Breast epithelium (tissue), 3 donors: ENCODE measurements at regions not wholly inside any gene's neighbourhood (a gene's known extent, or its start where the extent isn't known, plus 50 kb on each side); places are given as distances from the start of the nearest gene placed in this dataset.

ENCODE experiments used
- CTCF ChIP-seq, 3 donors: fragments of 450-650 bp; IDR thresholded peaks; one replicate each; pipeline ENCODE4 v1.5.1; 2016 to 2017; ENCODE audit warnings: antibody characterized with exemption in 3 of 3, mild to moderate bottlenecking in 3 of 3, moderate library complexity in 3 of 3
- POLR2A ChIP-seq: fragments of 450-650 bp; IDR thresholded peaks from one replicate; pipeline ENCODE4 v1.6.1; 2016; ENCODE audit warnings: antibody characterized with exemption, mild to moderate bottlenecking, moderate library complexity

GRCh38 chr3:84487296-84487695 lies 471.5 kb upstream of the CADM2 start:
- no peak for TF ChIP-seq POLR2A
- TF ChIP-seq CTCF (IDR thresholded peaks at IDR 0.05): no peak
